Retina (tissue), 1 donor: ENCODE measurements at regions not wholly inside any gene's neighbourhood (a gene's known extent, or its start where the extent isn't known, plus 50 kb on each side); places are given as distances from the start of the nearest gene placed in this dataset.

Source experiments
- DNase-seq: peaks from one replicate; pipeline ENCODE4 v3.0.0-alpha.2; 2016

DNA sequence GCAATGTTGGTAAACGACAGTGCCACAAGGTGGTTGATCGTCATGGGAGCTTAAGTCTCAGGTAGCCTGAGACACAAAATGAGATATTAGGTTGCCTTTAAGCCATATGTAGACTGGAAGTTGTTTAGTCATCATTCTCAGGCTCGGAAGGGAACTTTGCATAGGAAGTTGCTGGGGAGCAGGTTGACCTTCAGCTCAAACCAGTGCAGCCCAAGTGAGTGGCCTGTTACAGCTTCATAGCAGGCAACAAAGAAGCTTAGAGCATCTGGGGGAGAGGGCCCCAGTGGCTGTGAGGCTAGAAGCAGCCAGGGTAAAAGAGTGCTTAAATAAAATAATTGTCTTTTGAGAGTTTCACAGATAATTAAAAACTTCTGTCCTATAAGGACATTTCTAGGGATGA is 404.0 kb downstream of the GUCY1A2 start:
- DNase-seq: no peak

DNA sequence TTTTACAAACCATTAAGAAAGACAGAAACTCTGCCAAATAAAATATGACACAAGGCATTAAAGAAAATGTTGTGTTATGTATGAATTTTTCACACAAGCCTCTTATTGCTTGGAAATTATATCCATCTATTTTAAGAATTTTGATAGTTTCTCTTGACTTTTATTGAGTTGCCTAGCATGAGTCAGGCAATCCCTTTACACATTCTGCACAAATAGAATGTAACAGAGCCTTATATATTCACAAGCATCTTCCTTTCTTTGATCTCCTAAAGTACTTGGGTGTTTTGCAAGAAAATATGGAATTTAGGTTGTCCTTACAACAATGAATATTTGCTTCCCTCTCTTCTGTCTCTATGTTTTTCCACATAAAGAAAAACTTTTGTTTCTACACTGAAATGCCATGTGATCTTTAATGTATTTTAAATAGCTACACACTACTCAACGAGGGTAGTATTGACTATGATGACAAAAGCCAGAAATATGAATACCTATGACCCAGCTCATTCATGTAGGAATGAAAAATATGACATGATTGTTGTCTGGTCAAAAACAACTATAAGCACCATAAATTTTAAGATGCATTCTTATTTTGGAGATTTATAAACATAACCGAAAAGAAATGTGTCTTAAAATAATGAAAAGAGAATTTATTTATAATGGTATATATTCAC is 398.8 kb downstream of the GUCY1A2 start:
- DNase-seq: no peak

DNA sequence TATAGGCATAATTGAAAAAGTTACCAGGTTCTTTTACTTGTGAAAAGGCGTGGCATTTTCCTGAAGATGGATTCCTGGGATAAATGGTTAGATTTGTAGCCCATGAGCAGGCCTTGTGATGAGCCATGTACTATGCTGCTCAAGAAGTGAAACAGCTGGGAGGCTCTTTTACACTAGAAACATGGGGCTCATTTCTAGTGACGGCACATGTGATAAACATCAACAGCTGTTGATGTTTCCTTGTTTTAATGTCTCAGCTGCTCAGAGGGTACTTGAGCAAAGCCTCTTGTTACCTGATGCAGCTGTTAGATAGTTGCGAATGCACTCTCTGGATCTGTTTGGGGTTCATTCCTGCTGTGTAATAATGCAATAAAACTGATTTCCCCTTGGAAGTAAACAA is 396.8 kb downstream of the GUCY1A2 start:
- no peak for DNase-seq
